Keratinocyte (primary cell): ENCODE measurements at regions not wholly inside any gene's neighbourhood (a gene's known extent, or its start where the extent isn't known, plus 50 kb on each side); places are given as distances from the start of the nearest gene placed in this dataset.

Experiments
- DNase-seq: peaks from one replicate; pipeline ENCODE4 v3.0.0-alpha.2; 2011; ENCODE audit warnings: low read depth, missing footprints, low spot score
- FAIRE-seq: peaks from 2 replicates; lab custom pipeline; 2011; peaks lifted over from hg19 to GRCh38; lab: Jason Lieb, UNC
- H2AFZ ChIP-seq: 2 replicates; pipeline ENCODE4 v1.6.0; 2012; ENCODE audit warnings: low read length, control low read depth, inconsistent platforms; ENCODE audit not compliant: control insufficient read depth
- H3K27ac ChIP-seq: 2 replicates; pipeline ENCODE4 v1.5.1; 2011; ENCODE audit warnings: low read length; ENCODE audit not compliant: control insufficient read depth, insufficient read depth
- H3K27me3 ChIP-seq: 3 replicates; pipeline ENCODE4 v1.6.0; 2011; ENCODE audit warnings: low read length; ENCODE audit not compliant: control insufficient read depth, insufficient read depth; ENCODE audit errors: extremely low read depth
- H3K36me3 ChIP-seq, 2 experiments: 2 replicates in 1 of 2; 3 replicates in 1 of 2; pipeline ENCODE4 v1.5.1; 2011; ENCODE audit warnings: low read length in 2 of 2, mild to moderate bottlenecking in 1 of 2; ENCODE audit not compliant: control insufficient read depth in 2 of 2, insufficient read depth in 2 of 2; ENCODE audit errors: extremely low read depth in 1 of 2
- H3K4me1 ChIP-seq: 3 replicates; pipeline ENCODE4 v1.5.1; 2011; ENCODE audit warnings: low read length; ENCODE audit not compliant: control insufficient read depth, insufficient read depth; ENCODE audit errors: extremely low read depth
- H3K4me2 ChIP-seq: 3 replicates; pipeline ENCODE4 v1.6.0; 2011; ENCODE audit warnings: low read depth, low read length; ENCODE audit not compliant: control insufficient read depth, insufficient read depth; ENCODE audit errors: extremely low read depth
- H3K4me3 ChIP-seq, 3 experiments: fragments of 200-600 bp in 1 of 3; sonication (generic) in 1 of 3; 2 replicates in 2 of 3; 3 replicates in 1 of 3; pipeline ENCODE4 v1.5.1; 2011 to 2016; ENCODE audit warnings: low read length in 3 of 3, mild to moderate bottlenecking in 3 of 3, control low read depth in 2 of 3, inconsistent platforms in 1 of 3, low read depth in 1 of 3, mixed read lengths in 1 of 3, mixed run types in 1 of 3, moderate library complexity in 1 of 3; ENCODE audit not compliant: control insufficient read depth in 2 of 3, insufficient read depth in 2 of 3; ENCODE audit errors: extremely low read depth in 1 of 3
- H3K79me2 ChIP-seq: 2 replicates; pipeline ENCODE4 v1.6.0; 2012; ENCODE audit warnings: low read length; ENCODE audit not compliant: control insufficient read depth, insufficient read depth
- H3K9ac ChIP-seq: 3 replicates; pipeline ENCODE4 v1.6.0; 2011; ENCODE audit warnings: low read length; ENCODE audit not compliant: control insufficient read depth, insufficient read depth; ENCODE audit errors: extremely low read depth
- H3K9me1 ChIP-seq: 3 replicates; pipeline ENCODE4 v1.6.0; 2011; ENCODE audit warnings: low read length; ENCODE audit not compliant: control insufficient read depth, insufficient read depth; ENCODE audit errors: extremely low read depth
- H3K9me3 ChIP-seq: 2 replicates; pipeline ENCODE4 v1.5.1; 2012; ENCODE audit warnings: low read depth, low read length; ENCODE audit not compliant: control insufficient read depth
- H4K20me1 ChIP-seq: 3 replicates; pipeline ENCODE4 v1.6.0; 2011; ENCODE audit warnings: low read length; ENCODE audit not compliant: control insufficient read depth, insufficient read depth; ENCODE audit errors: extremely low read depth
- CTCF ChIP-seq, 3 experiments: IDR thresholded peaks in 1 of 3; conservative IDR thresholded peaks in 1 of 3; optimal IDR thresholded peaks in 1 of 3; 2 replicates in 2 of 3; 3 replicates in 1 of 3; pipeline versions ENCODE3 to v1.5.1; 2011; ENCODE audit warnings: low read length in 3 of 3, mild to moderate bottlenecking in 3 of 3, moderate library complexity in 2 of 3, control low read depth in 1 of 3, inconsistent platforms in 1 of 3; ENCODE audit not compliant: insufficient read depth in 2 of 3; ENCODE audit errors: extremely low read depth in 1 of 3
- EZH2 ChIP-seq: IDR thresholded peaks from one replicate; pipeline ENCODE4 v1.6.1; 2012; ENCODE audit warnings: inconsistent platforms, mild to moderate bottlenecking, low read length, moderate library complexity
- dilution Hi-C: fragments of 300-500 bp; cut with MboI; formaldehyde crosslinking; loops from one replicate; pipeline ENCODE4 v1.7.0; 2020; ENCODE audit warnings: low sequenced_read_pairs; ENCODE audit not compliant: extremely low pct_ligation_motif_present

- FAIRE-seq: no peak
- H3K79me2 ChIP-seq: no peaks in the 10 kb centered on the region
- dilution Hi-C loops: no loop called here
- H2AFZ ChIP-seq: no peak overlapping the region
- H4K20me1 ChIP-seq: no peaks in the 10 kb centered on the region
- H3K4me1 ChIP-seq: no peaks in the 10 kb centered on the region
- no peak overlapping the region for H3K4me2 ChIP-seq
- no peaks in the 10 kb centered on the region for H3K9me1 ChIP-seq
- DNase-seq: no peak
- no peaks in the 10 kb centered on the region for H3K36me3 ChIP-seq
- H3K27me3 ChIP-seq: no peaks in the 10 kb centered on the region
- H3K27ac ChIP-seq: no peak overlapping the region
- TF ChIP-seq CTCF (optimal IDR thresholded peaks at IDR 0.05 in 1 of 3, IDR thresholded peaks at IDR 0.05 in 1 of 3, conservative IDR thresholded peaks at IDR 0.05 in 1 of 3; ENCODE audit: extremely low read depth in 1 of 3, insufficient read depth in 2 of 3, low read length in 3 of 3): no peak
- TF ChIP-seq EZH2: no peak
- H3K9me3 ChIP-seq: no peaks in the 10 kb centered on the region
- no peak overlapping the region for H3K4me3 ChIP-seq
- H3K9ac ChIP-seq: no peak overlapping the region
Observed at GRCh38 chr5:174282391-174282790, 236.9 kb downstream of the NSG2 start.

DNA sequence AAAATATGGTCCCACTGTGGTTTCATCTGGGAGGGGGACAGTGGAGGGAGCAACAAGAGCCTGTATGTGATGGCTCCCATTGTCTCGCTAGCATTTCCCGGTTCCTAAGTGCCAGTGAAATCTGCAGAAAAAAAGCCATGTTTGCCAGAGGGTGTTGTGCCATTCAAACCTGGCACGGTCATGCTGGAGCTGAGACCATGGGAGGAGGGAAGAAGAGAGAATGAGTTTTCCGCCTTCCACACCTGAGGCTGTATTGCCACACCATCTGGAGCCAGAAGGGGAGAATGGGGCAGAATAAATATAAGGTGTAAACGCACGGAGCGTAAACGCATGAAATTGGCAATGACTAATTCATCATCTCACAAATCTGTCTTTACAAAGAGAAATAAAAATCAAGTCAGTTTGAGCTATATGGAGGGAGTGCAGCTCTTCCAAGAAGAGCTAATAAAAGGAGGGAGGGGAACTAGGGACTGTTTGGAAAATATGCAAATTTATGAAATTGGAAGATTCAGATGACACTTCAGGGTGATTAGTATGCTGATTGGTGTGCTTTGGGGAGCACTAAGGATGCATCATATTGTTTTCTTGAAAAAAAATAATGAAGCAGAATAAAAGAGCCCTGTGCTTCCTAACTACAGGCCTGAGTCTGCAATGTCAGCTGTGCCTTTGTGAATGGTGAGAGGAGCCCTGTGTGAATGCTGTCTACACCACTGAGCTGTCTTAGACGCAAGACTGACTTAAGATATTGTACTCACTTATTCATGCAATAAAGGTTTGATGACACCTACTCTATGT is 237.9 kb downstream of the NSG2 start:
- no peak overlapping the region for H3K4me3 ChIP-seq
- H2AFZ ChIP-seq: no peak overlapping the region
- no peaks in the 10 kb centered on the region for H3K9me1 ChIP-seq
- H3K36me3 ChIP-seq: no peaks in the 10 kb centered on the region
- no peaks in the 10 kb centered on the region for H3K4me1 ChIP-seq
- no peaks in the 10 kb centered on the region for H3K9me3 ChIP-seq
- H3K4me2 ChIP-seq: no peak overlapping the region
- H4K20me1 ChIP-seq: no peaks in the 10 kb centered on the region
- dilution Hi-C loops: no loop called here
- H3K27ac ChIP-seq: no peak overlapping the region
- no peaks in the 10 kb centered on the region for H3K27me3 ChIP-seq
- no peak for DNase-seq
- FAIRE-seq: no peak
- TF ChIP-seq CTCF (optimal IDR thresholded peaks at IDR 0.05 in 1 of 3, IDR thresholded peaks at IDR 0.05 in 1 of 3, conservative IDR thresholded peaks at IDR 0.05 in 1 of 3; ENCODE audit: extremely low read depth in 1 of 3, insufficient read depth in 2 of 3, low read length in 3 of 3): no peak
- H3K79me2 ChIP-seq: no peaks in the 10 kb centered on the region
- no peak overlapping the region for H3K9ac ChIP-seq
